SK-N-SH treated with all-trans-retinoic acid at 6 μM for 48 hours (cell line): ENCODE measurements at regions not wholly inside any gene's neighbourhood (a gene's known extent, or its start where the extent isn't known, plus 50 kb on each side); places are given as distances from the start of the nearest gene placed in this dataset.
"Not testable (repeated sequence)": the region's sequence is repeated elsewhere in the genome, so short reads cannot be mapped to it uniquely, and the experiment has no call there.

Experiments used
- PATZ1 ChIP-seq: fragments of 250-450 bp; sonication (Bioruptor Pico); IDR thresholded peaks from 2 replicates; pipeline ENCODE4 v1.8.0; 2020; ENCODE audit warnings: mild to moderate bottlenecking, moderate library complexity, borderline replicate concordance
- RARB ChIP-seq: fragments of 250-450 bp; sonication (Bioruptor Pico); IDR thresholded peaks from 2 replicates; pipeline ENCODE4 v1.8.0; 2021; ENCODE audit warnings: mild to moderate bottlenecking, moderate library complexity
- SNAI2 ChIP-seq: fragments of 250-450 bp; sonication (Bioruptor Pico); IDR thresholded peaks from 2 replicates; pipeline ENCODE4 v1.5.0; 2020; ENCODE audit warnings: mild to moderate bottlenecking, moderate library complexity
- TOX ChIP-seq: fragments of 250-450 bp; sonication (Bioruptor Pico); IDR thresholded peaks from 2 replicates; pipeline ENCODE4 v1.8.0; 2021; ENCODE audit warnings: mild to moderate bottlenecking, moderate library complexity, borderline replicate concordance

- TF ChIP-seq PATZ1, RARB, SNAI2, TOX (CRISPR knock-in tag): not testable (repeated sequence)
These were observed 212.6 kb downstream of the KCNJ2 start for GRCh38 chr17:70381916-70382315.
